ENCODE measurements at regions not wholly inside any gene's neighbourhood (a gene's known extent, or its start where the extent isn't known, plus 50 kb on each side); places are given as distances from the start of the nearest gene placed in this dataset.

- TF ChIP-seq CTCF (IDR thresholded peaks at IDR 0.05) (no peak), POLR2A (IDR thresholded peaks at IDR 0.05) (no peak)
Observed at GRCh38 chr3:127102587-127102986, 90.3 kb upstream of the PRR23E start.

Measured in body of pancreas (tissue), 4 donors.